H9 (cell line): ENCODE measurements at regions not wholly inside any gene's neighbourhood (a gene's known extent, or its start where the extent isn't known, plus 50 kb on each side); places are given as distances from the start of the nearest gene placed in this dataset.

ENCODE experiments used
- DNase-seq: peaks from one replicate; pipeline ENCODE4 v3.0.0-alpha.2; 2017
- H2AFZ ChIP-seq: one replicate; pipeline ENCODE4 v1.6.1; 2013; ENCODE audit warnings: mild to moderate bottlenecking, low read length, control low read depth, moderate library complexity
- H2AK5ac ChIP-seq: 2 replicates; pipeline ENCODE4 v1.6.1; 2013; ENCODE audit warnings: low read length, control low read depth, mixed read lengths; ENCODE audit not compliant: insufficient read length
- H2BK120ac ChIP-seq: one replicate; pipeline ENCODE4 v1.6.1; 2013; ENCODE audit warnings: low read depth, mild to moderate bottlenecking, low read length, control low read depth, inconsistent platforms; ENCODE audit not compliant: poor library complexity, severe bottlenecking
- H2BK12ac ChIP-seq: 2 replicates; pipeline ENCODE4 v1.6.1; 2013; ENCODE audit warnings: low read length, control low read depth, mixed read lengths, low read depth; ENCODE audit not compliant: insufficient read length
- H2BK15ac ChIP-seq: 2 replicates; pipeline ENCODE4 v1.6.1; 2013; ENCODE audit warnings: low read depth, low read length, control low read depth
- H2BK20ac ChIP-seq: one replicate; pipeline ENCODE4 v1.6.1; 2013; ENCODE audit warnings: low read depth, mild to moderate bottlenecking, low read length, control low read depth, inconsistent platforms; ENCODE audit not compliant: poor library complexity, severe bottlenecking
- H2BK5ac ChIP-seq: 2 replicates; pipeline ENCODE4 v1.6.1; 2013; ENCODE audit warnings: low read length, control low read depth, mixed read lengths; ENCODE audit not compliant: insufficient read length
- H3K14ac ChIP-seq: 2 replicates; pipeline ENCODE4 v1.6.1; 2013; ENCODE audit warnings: low read length, control low read depth; ENCODE audit not compliant: insufficient read depth
- H3K18ac ChIP-seq: 2 replicates; pipeline ENCODE4 v1.6.1; 2013; ENCODE audit warnings: low read depth, mild to moderate bottlenecking, mixed read lengths, low read length, control low read depth; ENCODE audit not compliant: insufficient read length
- H3K23ac ChIP-seq: 2 replicates; pipeline ENCODE4 v1.6.1; 2013; ENCODE audit warnings: low read length, control low read depth, mixed read lengths, low read depth; ENCODE audit not compliant: insufficient read length
- H3K23me2 ChIP-seq: 2 replicates; pipeline ENCODE4 v1.6.1; 2013; ENCODE audit warnings: low read depth, mild to moderate bottlenecking, mixed read lengths, low read length, control low read depth; ENCODE audit not compliant: insufficient read length, poor library complexity, severe bottlenecking
- H3K27ac ChIP-seq: 2 replicates; pipeline ENCODE4 v1.5.1; 2013; ENCODE audit warnings: low read length, control low read depth, mixed read lengths, low read depth; ENCODE audit not compliant: insufficient read length
- H3K27me3 ChIP-seq: 2 replicates; pipeline ENCODE4 v1.6.1; 2013; ENCODE audit warnings: low read length, control low read depth, inconsistent platforms; ENCODE audit not compliant: insufficient read depth
- H3K4ac ChIP-seq: 2 replicates; pipeline ENCODE4 v1.6.1; 2013; ENCODE audit warnings: low read depth, mild to moderate bottlenecking, control low read depth, inconsistent platforms, low read length, moderate library complexity
- H3K4me1 ChIP-seq: 2 replicates; pipeline ENCODE4 v1.6.1; 2013; ENCODE audit warnings: low read length, control low read depth, inconsistent platforms; ENCODE audit not compliant: insufficient read depth
- H3K4me2 ChIP-seq: 2 replicates; pipeline ENCODE4 v1.6.1; 2013; ENCODE audit warnings: low read length, control low read depth, mixed read lengths; ENCODE audit not compliant: insufficient read length, insufficient read depth
- H3K56ac ChIP-seq: 2 replicates; pipeline ENCODE4 v1.6.1; 2013; ENCODE audit warnings: low read depth, mild to moderate bottlenecking, mixed read lengths, low read length, control low read depth; ENCODE audit not compliant: insufficient read length
- H3K79me1 ChIP-seq: 2 replicates; pipeline ENCODE4 v1.6.1; 2013; ENCODE audit warnings: low read depth, mild to moderate bottlenecking, moderate library complexity, low read length, control low read depth, inconsistent platforms; ENCODE audit not compliant: insufficient read depth, poor library complexity, severe bottlenecking
- H3K79me2 ChIP-seq: 2 replicates; pipeline ENCODE4 v1.6.1; 2013; ENCODE audit warnings: low read length, control low read depth, inconsistent platforms; ENCODE audit not compliant: insufficient read depth
- H3K9ac ChIP-seq: 2 replicates; pipeline ENCODE4 v1.6.1; 2013; ENCODE audit warnings: low read length, control low read depth, mixed read lengths; ENCODE audit not compliant: insufficient read length; ENCODE audit errors: extremely low read depth
- H3K9me3 ChIP-seq: one replicate; pipeline ENCODE4 v1.6.1; 2013; ENCODE audit warnings: low read depth, low read length, inconsistent platforms; ENCODE audit not compliant: control insufficient read depth
- H3T11ph ChIP-seq: one replicate; pipeline ENCODE4 v1.6.1; 2013; ENCODE audit warnings: mild to moderate bottlenecking, low read length, control low read depth, inconsistent platforms
- H4K20me1 ChIP-seq: one replicate; pipeline ENCODE4 v1.6.1; 2013; ENCODE audit not compliant: control insufficient read depth, insufficient read length, insufficient read depth
- H4K5ac ChIP-seq: 2 replicates; pipeline ENCODE4 v1.6.1; 2013; ENCODE audit warnings: low read depth, mild to moderate bottlenecking, mixed read lengths, low read length, control low read depth; ENCODE audit not compliant: insufficient read length
- H4K8ac ChIP-seq: replicated peaks from 2 replicates; pipeline ENCODE4 v1.6.1; 2013; ENCODE audit warnings: low read length, control low read depth, mixed read lengths, low read depth; ENCODE audit not compliant: insufficient read length
- H4K91ac ChIP-seq: 2 replicates; pipeline ENCODE4 v1.6.1; 2013; ENCODE audit warnings: low read depth, mild to moderate bottlenecking, moderate library complexity, mixed read lengths, low read length, control low read depth; ENCODE audit not compliant: insufficient read length
- H3K27ac Mint-ChIP-seq, 3 experiments: 2 replicates in 2 of 3; 3 replicates in 1 of 3; pipeline ENCODE4 v1.8.0; 2020 to 2021; ENCODE audit warnings: mixed read lengths in 3 of 3, mild to moderate bottlenecking in 1 of 3, moderate library complexity in 1 of 3
- H3K27me3 Mint-ChIP-seq: 2 replicates; pipeline ENCODE4 v1.8.0; 2021; ENCODE audit warnings: low read depth, mild to moderate bottlenecking, moderate library complexity, mixed read lengths
- H3K36me3 Mint-ChIP-seq, 3 experiments: 2 replicates in 2 of 3; 3 replicates in 1 of 3; pipeline ENCODE4 v1.8.0; 2020 to 2021; ENCODE audit warnings: low read depth in 3 of 3, mixed read lengths in 3 of 3; ENCODE audit not compliant: insufficient read depth in 1 of 3
- H3K4me1 Mint-ChIP-seq, 2 experiments: 2 replicates each; pipeline ENCODE4 v1.8.0; 2020; ENCODE audit warnings: mixed read lengths in 2 of 2
- H3K4me3 Mint-ChIP-seq, 2 experiments: 2 replicates in 1 of 2; 3 replicates in 1 of 2; pipeline ENCODE4 v1.8.0; 2020 to 2021; ENCODE audit warnings: mild to moderate bottlenecking in 2 of 2, mixed read lengths in 2 of 2, moderate library complexity in 1 of 2
- H3K9me3 Mint-ChIP-seq, 2 experiments: 2 replicates in 1 of 2; 3 replicates in 1 of 2; pipeline ENCODE4 v1.8.0; 2020; ENCODE audit warnings: mild to moderate bottlenecking in 2 of 2, mixed read lengths in 2 of 2, moderate library complexity in 1 of 2
- WGBS: extraction: QIAGEN DNeasy Blood & Tissue Kit; methylation state at CpG from one replicate; pipeline ENCODE4 v1.1.7; 2013; ENCODE audit warnings: missing lambda C conversion rate, low lambda C conversion rate, mixed read lengths; ENCODE audit not compliant: insufficient read length; ENCODE audit errors: extremely low coverage; 5-methylcytosine and 5-hydroxymethylcytosine counted together
- TF ChIP-seq, protein P1 (sequence below): fragments of 200-600 bp; sonication (generic); conservative IDR thresholded peaks from 3 replicates; pipeline ENCODE4 v1.8.0; 2021; ENCODE audit warnings: antibody characterized with exemption, mild to moderate bottlenecking

- Histone ChIP-seq H4K8ac (no peak overlapping the region), H3K27me3 (no peaks in the 10 kb centered on the region; the same call in 1 of the 2 replicates), H2BK15ac (no peak overlapping the region), H3K9ac (no peak overlapping the region), H3K56ac (no peak overlapping the region), H4K20me1 (no peaks in the 10 kb centered on the region), H3K27ac (no peak overlapping the region), H3K9me3 (no peaks in the 10 kb centered on the region), H3K4ac (no peak overlapping the region), H2BK12ac (no peak overlapping the region), H3K79me2 (no peaks in the 10 kb centered on the region), H2BK120ac (no peak overlapping the region), H2BK20ac (no peak overlapping the region), H3K18ac (no peak overlapping the region), H2AK5ac (no peak overlapping the region), H3K23ac (no peak overlapping the region), H3K4me1 (no peaks in the 10 kb centered on the region), H2AFZ (no peak overlapping the region), H3T11ph (no peak overlapping the region), H4K5ac (no peak overlapping the region), H4K91ac (no peak overlapping the region), H3K14ac (no peak overlapping the region), H3K79me1 (no peaks in the 10 kb centered on the region), H2BK5ac (no peak overlapping the region), H3K4me2 (no peak overlapping the region), H3K23me2 (no peaks in the 10 kb centered on the region)
- Mint-ChIP-seq H3K4me3 (no peak overlapping the region), H3K36me3 (peaks cover 5 to 20% (median 13%) of the 10 kb centered on the region in 3 experiments; a peak in 5 of 7 replicates), H3K27ac (no peak overlapping the region), H3K27me3 (peaks cover 22% of the 10 kb centered on the region), H3K9me3 (peaks cover 22 to 24% of the 10 kb centered on the region in 2 experiments), H3K4me1 (peaks cover 3 to 4% of the 10 kb centered on the region in 2 experiments; a peak in 2 of 4 replicates)
- DNase-seq = no peak
- TF ChIP-seq, protein P1, sequence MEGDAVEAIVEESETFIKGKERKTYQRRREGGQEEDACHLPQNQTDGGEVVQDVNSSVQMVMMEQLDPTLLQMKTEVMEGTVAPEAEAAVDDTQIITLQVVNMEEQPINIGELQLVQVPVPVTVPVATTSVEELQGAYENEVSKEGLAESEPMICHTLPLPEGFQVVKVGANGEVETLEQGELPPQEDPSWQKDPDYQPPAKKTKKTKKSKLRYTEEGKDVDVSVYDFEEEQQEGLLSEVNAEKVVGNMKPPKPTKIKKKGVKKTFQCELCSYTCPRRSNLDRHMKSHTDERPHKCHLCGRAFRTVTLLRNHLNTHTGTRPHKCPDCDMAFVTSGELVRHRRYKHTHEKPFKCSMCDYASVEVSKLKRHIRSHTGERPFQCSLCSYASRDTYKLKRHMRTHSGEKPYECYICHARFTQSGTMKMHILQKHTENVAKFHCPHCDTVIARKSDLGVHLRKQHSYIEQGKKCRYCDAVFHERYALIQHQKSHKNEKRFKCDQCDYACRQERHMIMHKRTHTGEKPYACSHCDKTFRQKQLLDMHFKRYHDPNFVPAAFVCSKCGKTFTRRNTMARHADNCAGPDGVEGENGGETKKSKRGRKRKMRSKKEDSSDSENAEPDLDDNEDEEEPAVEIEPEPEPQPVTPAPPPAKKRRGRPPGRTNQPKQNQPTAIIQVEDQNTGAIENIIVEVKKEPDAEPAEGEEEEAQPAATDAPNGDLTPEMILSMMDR = no peak
- no CpG with 5 or more reads among the region's 2 CpGs for WGBS
Observed at GRCh38 chr1:5436808-5437207, 555.4 kb downstream of the NPHP4 start.
